ENCODE measurements at regions not wholly inside any gene's neighbourhood (a gene's known extent, or its start where the extent isn't known, plus 50 kb on each side); places are given as distances from the start of the nearest gene placed in this dataset.

- TF ChIP-seq REST (IDR thresholded peaks at IDR 0.05; ENCODE audit: low read depth, low read length) (no peak), GABPA (IDR thresholded peaks at IDR 0.05; ENCODE audit: low read depth) (no peak), NFIC (IDR thresholded peaks at IDR 0.05; ENCODE audit: borderline replicate concordance) (no peak), USF2 (IDR thresholded peaks at IDR 0.05; ENCODE audit: borderline replicate concordance, low read depth, low read length) (no peak), TCF12 (IDR thresholded peaks at IDR 0.05) (no peak)
These were observed 125.5 kb upstream of the PRKD1 start (continued) for GRCh38 chr14:30053103-30053502.

- Histone ChIP-seq H3K4me2 (no peak overlapping the region), H4K20me1 (ENCODE audit: insufficient read depth) (no peaks in the 10 kb centered on the region), H3K4me3 (ENCODE audit: low read depth in 2 of 2, low read length in 1 of 2) (no peak overlapping the region), H3K9me2 (no peaks in the 10 kb centered on the region), H3K4me1 (ENCODE audit: control insufficient read depth in 1 of 2, insufficient read depth in 2 of 2, low read depth in 1 of 2, low read length in 1 of 2) (no peaks in the 10 kb centered on the region), H3F3A (replicated peaks; ENCODE audit: insufficient read depth) (no peaks in the 10 kb centered on the region), H3K9me3 (no peaks in the 10 kb centered on the region), H3K79me2 (ENCODE audit: insufficient read depth) (no peaks in the 10 kb centered on the region), H3K27me3 (ENCODE audit: insufficient read depth) (no peaks in the 10 kb centered on the region), H3K27ac (ENCODE audit: low read depth in 2 of 2, low read length in 1 of 2) (no peak overlapping the region), H2AFZ (ENCODE audit: low read depth) (no peak overlapping the region), H3K9ac (no peak overlapping the region), H3K36me3 (replicated peaks in 1 of 2; ENCODE audit: control insufficient read depth in 1 of 2, insufficient read depth in 2 of 2, low read length in 1 of 2) (no peaks in the 10 kb centered on the region)
- no peak for TF ChIP-seq FOXJ3 (CRISPR knock-in tag; IDR thresholded peaks at IDR 0.05)
- no peak for TF ChIP-seq RFX5 (IDR thresholded peaks at IDR 0.05; ENCODE audit: low read length)
- no peak for TF ChIP-seq PBX3 (IDR thresholded peaks at IDR 0.05)
- no peak for TF ChIP-seq ZBTB33 (IDR thresholded peaks at IDR 0.05; ENCODE audit: borderline replicate concordance, low read depth)
- no peak for TF ChIP-seq GABPA (IDR thresholded peaks at IDR 0.05; ENCODE audit: low read depth)
- no peak for TF ChIP-seq REST (IDR thresholded peaks at IDR 0.05; ENCODE audit: low read depth, low read length)
- TF ChIP-seq MAX (IDR thresholded peaks at IDR 0.05; ENCODE audit: low read depth): no peak
- no peak for TF ChIP-seq FOXM1 (IDR thresholded peaks at IDR 0.05; ENCODE audit: low read depth)
- TF ChIP-seq EP300 (IDR thresholded peaks at IDR 0.05; ENCODE audit: borderline replicate concordance in 1 of 2, low read depth in 1 of 2, low read length in 1 of 2): no peak
- no peak for TF ChIP-seq RCOR1 (IDR thresholded peaks at IDR 0.05; ENCODE audit: low read length)
- DNase-seq: no peak
- ChIA-PET POLR2A (no interaction called here), CTCF (no interaction called here)
These were observed 126.6 kb upstream of the PRKD1 start for GRCh38 chr14:30054201-30054600.

Measured in SK-N-SH (cell line).